GM10266 (cell line): ENCODE measurements at regions not wholly inside any gene's neighbourhood (a gene's known extent, or its start where the extent isn't known, plus 50 kb on each side); places are given as distances from the start of the nearest gene placed in this dataset.

Experiments
- DNase-seq: peaks from one replicate; pipeline ENCODE4 v3.0.0; 2012; ENCODE audit errors: extremely low spot score
- CTCF ChIP-seq: IDR thresholded peaks from 2 replicates; pipeline ENCODE4 v1.5.1; 2012; ENCODE audit warnings: mild to moderate bottlenecking, low read depth; ENCODE audit not compliant: control insufficient read depth, insufficient read depth; ENCODE audit errors: missing control alignments

- DNase-seq: no peak
Observed at GRCh38 chr2:159863526-159864160, 65.6 kb upstream of the CD302 start.

GRCh38 chr2:159860581-159861310, 62.7 kb upstream of the CD302 start:
- no peak for TF ChIP-seq CTCF
- no peak for DNase-seq

More at GRCh38 chr2:159863526-159864160, 65.6 kb upstream of the CD302 start:
- no peak for TF ChIP-seq CTCF

GRCh38 chr2:159859583-159859982, 61.6 kb upstream of the CD302 start:
- TF ChIP-seq CTCF: no peak

GRCh38 chr2:159856760-159857159, 58.8 kb upstream of the CD302 start:
- DNase-seq: no peak
- TF ChIP-seq CTCF: no peak

More at GRCh38 chr2:159859583-159859982, 61.6 kb upstream of the CD302 start:
- no peak for DNase-seq

GRCh38 chr2:159855557-159856061, 57.6 kb upstream of the CD302 start:
- TF ChIP-seq CTCF: no peak
- no peak for DNase-seq

- no peak for DNase-seq
- TF ChIP-seq CTCF: no peak
Observed at GRCh38 chr2:159855143-159855542, 57.1 kb upstream of the CD302 start.

GRCh38 chr2:159854481-159854880, 56.5 kb upstream of the CD302 start:
- no peak for TF ChIP-seq CTCF
- DNase-seq: no peak
